Gastrocnemius medialis (tissue), 4 donors: ENCODE measurements at regions not wholly inside any gene's neighbourhood (a gene's known extent, or its start where the extent isn't known, plus 50 kb on each side); places are given as distances from the start of the nearest gene placed in this dataset.

Experiments
- CTCF ChIP-seq, 5 experiments: fragments of 450-650 bp in 3 of 5; fragments of 200-600 bp in 2 of 5; sonication (generic) in 2 of 5; IDR thresholded peaks in 4 of 5; conservative IDR thresholded peaks in 1 of 5; 1 replicate in 4 of 5; 2 replicates in 1 of 5; pipeline ENCODE4 v1.5.1; 2016 to 2019; ENCODE audit warnings: antibody characterized with exemption in 5 of 5, mild to moderate bottlenecking in 3 of 5, moderate library complexity in 3 of 5
- POLR2A ChIP-seq, 2 donors: fragments of 450-650 bp; IDR thresholded peaks; one replicate each; pipeline ENCODE4 v1.6.1; 2017; ENCODE audit warnings: antibody characterized with exemption in 2 of 2, mild to moderate bottlenecking in 2 of 2, moderate library complexity in 2 of 2

GRCh38 chr3:99071096-99071495, 169.6 kb upstream of the DCBLD2 start:
- TF ChIP-seq POLR2A (IDR thresholded peaks at IDR 0.05) (no peak), CTCF (IDR thresholded peaks at IDR 0.05 in 4 of 5, conservative IDR thresholded peaks at IDR 0.05 in 1 of 5) (no peak)
